ENCODE measurements at regions not wholly inside any gene's neighbourhood (a gene's known extent, or its start where the extent isn't known, plus 50 kb on each side); places are given as distances from the start of the nearest gene placed in this dataset.

DNA sequence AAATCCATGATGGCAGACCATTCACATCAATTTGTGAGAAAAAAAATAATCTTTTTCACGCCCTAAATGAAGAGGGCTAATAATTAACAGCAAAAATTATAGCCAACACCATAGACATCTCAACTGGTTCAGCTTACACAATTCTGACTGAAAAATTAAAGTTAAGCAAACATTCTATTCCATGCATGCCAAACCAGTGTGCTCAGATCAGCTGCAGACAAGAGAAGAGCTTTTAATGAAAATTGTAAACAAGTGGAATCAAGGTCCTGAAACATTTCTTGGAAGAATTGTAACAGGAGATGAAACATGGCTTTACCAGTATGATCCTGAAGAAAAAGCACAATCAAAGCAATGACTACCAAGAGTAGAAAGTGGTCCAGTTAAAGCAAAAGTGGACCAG, 710.4 kb downstream of the EPHA7 start:
- TF ChIP-seq CTCF (IDR thresholded peaks at IDR 0.05), result no peak
- no peak for TF ChIP-seq POLR2A (IDR thresholded peaks at IDR 0.05)
